T-helper 1 cell (primary cell): ENCODE measurements at regions not wholly inside any gene's neighbourhood (a gene's known extent, or its start where the extent isn't known, plus 50 kb on each side); places are given as distances from the start of the nearest gene placed in this dataset.
"Not testable (repeated sequence)": the region's sequence is repeated elsewhere in the genome, so short reads cannot be mapped to it uniquely, and the experiment has no call there.

Source experiments
- DNase-seq, 5 donors: peaks; one replicate each; pipeline ENCODE4 v3.0.0-alpha.2; 2012 to 2020

DNA sequence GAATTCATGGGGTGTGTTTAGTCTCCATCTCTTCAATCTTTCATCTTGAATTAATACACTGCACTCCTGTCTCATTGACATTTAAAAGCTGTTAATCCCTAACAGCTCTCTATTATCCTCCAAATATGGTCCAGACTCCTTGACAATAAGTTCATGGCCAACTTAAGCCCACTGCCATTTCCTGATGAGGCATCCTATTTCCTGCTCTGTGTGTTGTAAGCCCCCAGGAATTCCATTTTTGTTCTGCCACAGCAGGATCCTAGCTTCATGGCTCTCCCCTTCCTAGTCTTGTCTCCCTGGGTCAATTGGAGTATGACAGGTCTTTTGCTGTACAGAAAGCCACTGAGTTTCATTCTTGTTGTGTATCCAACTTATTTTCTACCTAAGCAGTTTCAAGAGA, 218.8 kb downstream of the OTUD1 start:
- DNase-seq = no peak

DNA sequence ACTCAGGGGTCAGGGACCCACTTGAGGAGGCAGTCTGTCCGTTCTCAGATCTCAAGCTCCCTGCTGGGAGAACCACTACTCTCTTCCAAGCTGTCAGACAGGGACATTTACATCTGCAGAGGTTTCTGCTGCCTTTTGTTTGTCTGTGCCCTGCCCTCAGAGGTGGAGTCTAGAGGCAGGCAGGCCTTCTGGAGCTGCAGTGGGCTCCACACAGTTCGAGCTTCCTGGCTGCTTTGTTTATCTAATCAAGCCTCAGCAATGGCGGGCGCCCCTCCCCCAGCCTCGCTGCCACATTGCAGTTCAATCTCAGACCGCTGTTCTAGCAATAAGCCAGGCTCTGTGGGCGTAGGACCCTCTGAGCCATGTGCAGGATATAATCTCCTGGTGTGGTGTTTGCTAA, 233.0 kb downstream of the OTUD1 start:
- not testable (repeated sequence) for DNase-seq

DNA sequence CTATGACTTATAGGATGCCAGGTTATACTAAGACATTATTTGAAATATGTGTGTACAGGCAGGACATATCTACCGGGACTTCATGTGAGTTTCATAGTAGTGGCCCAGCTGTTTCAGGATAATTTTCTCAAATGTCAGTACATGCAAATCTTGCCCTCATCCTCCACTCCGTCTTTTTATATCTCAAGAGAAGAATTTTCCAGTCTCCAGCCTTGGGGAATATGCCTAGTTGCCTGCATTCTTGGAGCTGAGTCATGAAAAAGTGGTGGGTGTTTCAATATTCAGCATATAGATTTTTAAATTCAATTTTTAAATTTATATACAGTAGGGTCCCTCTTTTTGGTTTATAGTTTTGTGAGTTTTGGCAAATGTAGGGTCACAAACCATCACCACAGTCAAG, 236.7 kb downstream of the OTUD1 start:
- DNase-seq = no peak

DNA sequence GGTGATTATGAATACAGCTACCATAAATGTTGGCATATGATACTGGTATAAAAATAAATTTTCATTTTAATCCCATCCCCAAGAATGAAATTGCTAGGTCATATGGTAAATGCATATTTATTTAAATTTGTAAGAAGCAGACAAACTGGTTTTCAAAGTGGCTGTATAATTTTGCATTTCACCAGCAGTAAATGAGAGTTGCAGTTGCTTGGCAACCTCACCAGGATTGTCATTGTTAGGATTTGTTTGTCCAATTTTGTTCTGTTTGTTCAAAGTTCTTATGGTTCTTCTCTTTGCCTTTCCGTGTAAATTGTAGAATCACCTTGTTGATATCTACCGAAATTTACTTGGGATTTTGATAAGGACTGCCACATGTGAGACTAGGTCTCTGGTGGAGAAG, 237.4 kb downstream of the OTUD1 start:
- DNase-seq = no peak

DNA sequence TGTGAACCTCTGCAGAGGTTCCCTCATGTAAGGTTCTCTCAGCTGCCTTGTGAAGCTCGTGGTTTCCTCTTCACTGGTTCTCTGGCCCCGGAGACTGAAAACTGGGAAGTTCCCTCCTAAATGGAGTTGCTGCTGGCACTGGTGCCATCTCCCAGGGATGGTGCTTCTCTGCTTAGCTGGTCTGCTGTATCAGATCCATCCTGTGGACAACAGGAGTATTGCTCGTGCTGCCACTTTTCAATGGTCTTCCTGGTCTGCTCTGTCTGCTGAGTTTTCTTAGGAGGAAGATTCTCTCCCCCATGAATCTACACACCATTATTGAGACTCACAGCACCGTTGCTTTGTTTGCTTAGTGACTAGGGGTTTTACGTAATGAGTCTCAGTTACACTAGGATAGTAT, 247.8 kb downstream of the OTUD1 start:
- no peak for DNase-seq

DNA sequence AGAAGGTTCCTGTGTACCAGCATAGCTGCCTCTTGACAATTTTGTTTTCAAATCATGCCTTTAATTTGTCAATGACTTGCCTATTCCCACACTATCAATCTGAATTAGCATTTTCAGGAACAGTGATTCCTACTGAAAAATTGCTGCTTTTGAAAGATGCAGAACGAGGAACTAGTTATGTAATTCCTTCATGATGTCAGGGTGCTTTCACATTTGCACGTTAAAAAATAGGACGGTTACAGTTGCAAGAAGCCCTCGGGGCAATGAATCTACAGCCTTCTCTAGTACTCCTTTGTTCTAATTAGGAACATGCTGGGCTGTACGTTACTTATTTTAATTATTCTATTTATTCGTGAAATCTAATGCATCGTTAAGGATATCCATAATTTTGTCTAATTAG, 253.9 kb downstream of the OTUD1 start:
- no peak for DNase-seq

DNA sequence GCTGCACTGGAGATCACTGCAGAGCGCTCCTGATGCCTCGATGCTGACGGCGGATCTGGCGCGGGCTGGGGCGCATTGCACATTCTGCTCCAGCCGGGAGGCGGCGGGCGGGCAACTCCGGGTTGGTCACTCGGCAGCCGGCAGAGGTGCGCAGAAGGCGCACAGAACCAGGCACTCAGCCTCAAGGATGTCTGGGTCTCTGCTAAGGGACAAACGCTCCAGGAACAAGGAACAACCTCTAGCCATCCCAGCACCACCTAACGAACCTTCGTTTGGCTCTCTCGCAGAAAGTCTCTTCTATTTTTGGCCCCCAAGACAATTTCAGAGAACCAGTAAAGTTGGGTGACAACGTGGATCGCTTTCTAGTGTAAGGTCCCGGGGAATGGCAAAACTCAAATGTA, 254.6 kb downstream of the OTUD1 start:
- DNase-seq = no peak

DNA sequence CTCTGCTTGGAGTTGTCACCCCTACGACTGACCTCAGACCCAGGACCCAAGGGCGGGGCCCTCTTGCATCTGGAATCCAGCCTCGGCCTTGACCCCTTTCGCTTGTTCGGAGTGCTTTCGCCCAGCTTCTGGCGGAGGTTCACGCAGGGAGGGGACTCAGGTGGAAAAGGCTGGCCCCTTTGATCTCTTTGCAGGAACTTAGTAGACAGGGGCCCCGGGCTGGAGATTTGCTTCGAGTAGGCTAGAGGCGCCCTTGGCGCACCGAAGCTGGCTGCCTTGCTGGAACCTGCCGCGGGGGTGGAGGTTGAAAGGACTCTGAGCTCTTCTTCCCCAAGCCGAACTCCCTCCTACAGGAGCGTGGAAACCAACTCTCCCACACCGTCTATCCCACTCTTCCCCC, 255.1 kb downstream of the OTUD1 start:
- no peak for DNase-seq

DNA sequence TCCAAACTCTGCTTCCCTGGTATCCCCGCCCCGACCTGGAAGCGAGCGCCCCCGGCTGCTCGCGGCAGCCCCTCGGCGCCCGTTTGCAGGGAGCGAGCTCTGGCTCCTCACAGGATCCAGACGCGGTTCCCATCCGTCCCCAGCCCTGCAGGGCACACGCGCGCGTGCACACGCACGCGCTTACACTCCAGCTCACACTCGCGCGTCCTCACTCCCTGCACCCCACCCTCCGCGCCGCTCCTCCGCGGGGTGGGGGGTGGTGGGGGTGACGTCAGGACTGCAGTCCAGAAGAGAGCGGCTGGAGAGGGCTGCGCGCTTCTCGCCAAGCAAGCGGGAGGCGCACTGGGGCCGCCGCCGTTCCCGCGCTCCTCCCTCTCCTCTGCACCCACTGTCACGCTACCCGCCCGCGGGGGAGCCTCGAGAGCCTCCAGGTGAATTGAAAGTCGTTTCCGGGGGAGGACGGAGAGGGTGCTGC, 255.6 kb downstream of the OTUD1 start:
- DNase-seq = no peak

DNA sequence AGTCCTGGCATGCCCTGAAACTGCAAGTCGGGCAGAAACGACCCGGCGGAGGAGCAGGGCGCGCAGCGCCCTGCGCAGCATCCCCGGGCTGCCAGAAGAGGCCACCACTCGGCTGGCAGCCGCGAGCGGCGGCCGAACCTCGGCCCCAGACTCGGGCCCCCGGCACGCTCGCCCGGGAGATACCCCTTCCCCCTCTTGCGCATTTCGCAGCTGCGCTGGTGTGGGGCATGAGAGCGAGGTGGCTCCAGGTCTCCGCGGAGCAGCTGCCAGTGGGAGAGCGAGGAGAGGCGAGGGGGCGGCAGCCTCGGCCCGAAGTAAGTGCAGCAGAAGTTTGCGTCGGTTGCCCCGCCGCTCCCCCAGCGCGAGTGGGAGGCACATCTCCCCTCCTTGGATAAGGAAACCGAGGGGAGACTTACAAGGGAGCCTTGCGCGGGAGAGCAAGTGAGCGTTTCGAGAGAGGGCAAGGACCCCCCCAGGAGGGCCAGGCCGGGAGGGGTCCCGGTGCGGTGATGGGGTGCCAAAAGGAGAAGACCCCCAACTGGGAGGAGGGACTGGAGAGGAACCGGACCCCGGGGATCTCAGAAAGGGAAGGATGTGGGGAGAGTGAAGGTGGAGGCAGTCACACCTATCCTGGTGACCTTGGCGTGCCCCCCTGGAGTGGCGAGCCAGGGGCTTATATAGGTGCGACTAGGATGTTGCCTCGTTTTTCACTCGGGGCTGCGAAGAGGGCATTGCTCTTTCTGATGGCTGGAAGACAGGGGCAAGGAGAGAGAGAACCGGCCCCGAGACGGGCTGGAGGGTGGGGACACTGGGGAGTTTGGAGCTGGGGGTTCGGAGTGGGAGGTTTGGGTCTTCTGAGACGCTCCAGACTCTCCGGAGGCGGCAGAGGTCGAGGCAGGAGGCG, 256.3 kb downstream of the OTUD1 start:
- DNase-seq = no peak

DNA sequence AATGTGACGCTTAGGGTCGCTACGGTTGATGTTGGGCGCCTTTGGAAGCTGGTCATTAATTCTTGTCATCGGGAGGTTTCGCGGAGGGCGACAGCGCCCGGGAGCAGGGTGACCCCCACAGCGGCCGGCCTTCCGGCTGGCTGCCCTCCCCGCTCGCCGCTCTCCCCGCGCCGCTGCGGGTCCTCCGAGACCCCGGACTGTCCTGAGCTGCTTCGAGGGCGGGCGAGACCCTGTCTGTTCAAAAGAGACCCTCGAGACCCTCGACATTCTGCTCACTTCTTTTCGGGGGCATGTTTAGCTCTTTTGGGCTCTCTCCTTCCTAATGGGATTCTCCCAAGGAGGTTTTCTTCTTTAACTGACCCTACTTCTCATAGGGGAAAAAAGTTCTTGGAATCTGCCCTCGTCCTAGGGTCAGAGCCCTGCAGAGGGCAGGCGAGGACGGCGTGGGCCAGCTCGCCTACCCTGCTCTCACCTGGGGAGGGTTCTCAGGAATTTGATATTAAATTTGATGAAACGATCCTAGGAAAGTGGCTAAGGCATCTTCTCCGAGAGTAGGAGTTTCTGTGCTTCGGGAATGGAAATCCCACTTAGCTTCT, 257.0 kb downstream of the OTUD1 start:
- DNase-seq = no peak

DNA sequence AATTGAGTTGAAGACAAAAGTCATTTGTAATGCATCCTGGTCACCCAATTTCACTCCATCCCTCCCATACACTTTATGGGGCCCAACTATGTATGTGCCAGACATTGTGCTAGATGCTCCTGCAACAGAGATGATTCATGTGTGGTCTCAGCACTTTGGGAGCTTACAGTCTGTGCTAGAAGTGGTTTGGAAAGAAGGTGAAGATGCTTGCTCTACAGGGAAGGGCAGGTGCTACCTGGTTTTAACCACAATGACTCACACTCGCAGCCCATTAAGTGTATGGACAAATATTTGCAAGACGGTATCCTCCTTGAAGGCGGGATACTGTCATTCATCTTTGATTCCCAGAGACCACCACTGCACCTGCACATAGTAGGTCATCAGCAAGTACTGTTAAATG, 257.6 kb downstream of the OTUD1 start:
- DNase-seq = no peak

DNA sequence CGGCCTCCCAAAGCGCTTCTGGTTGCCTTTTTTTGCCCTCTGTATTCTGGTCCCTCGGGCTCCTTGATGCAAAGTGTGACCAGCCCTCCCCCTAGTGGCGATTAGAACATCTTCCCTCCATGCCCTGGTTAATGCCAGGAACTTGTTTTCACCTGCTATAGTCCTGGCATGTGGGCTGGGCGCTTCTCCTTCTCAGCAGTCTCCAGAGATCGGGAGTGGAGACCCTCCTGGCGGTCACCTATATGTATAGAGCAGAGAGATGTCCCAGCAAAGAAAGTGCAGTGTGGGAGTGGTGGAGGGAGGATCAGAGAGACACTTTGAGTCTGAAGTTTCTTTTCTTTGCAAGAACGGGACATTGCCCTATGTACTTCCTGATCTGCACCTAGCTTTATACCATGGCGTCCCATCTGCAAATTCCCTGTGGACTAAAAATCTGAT, 264.1 kb downstream of the OTUD1 start:
- DNase-seq = peak in 3 of 5 donors; percentile 21 to 55 (median 48)

DNA sequence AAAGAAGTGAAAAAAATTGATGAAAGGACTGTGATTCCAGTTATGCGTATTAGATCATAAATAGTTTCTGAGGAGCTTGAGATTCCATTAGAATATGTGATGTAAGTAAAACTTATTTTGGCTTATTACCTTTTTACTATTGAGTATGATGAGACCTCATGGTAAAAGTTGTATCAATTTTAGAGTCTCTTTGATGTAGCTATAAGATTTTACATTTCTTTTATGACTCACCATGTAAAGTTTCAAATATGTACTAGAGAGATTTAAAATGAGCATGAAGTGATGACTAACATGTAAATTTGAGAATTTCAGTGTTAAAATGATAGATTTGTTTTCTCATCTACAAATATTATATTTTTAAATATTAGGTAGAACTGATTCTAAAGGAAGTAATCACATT, 276.5 kb downstream of the OTUD1 start:
- no peak for DNase-seq

DNA sequence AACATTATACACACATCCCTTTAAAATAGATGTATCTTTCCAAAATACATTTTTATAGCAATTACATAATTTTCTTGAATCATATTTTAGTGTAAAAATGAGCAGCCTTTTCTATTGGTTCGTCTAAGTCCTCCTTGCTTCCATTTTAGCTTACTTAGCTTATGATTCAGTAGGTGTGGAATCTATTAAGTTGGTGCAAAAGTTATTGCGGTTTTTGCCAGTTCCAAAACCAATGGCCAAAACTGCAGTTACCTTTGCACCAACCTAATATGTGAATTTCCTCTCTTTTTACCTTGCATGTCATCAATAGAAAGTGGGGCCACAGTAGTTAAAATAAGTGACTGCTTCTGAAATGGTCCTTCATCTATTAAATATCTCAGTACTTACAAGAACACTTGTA, 279.0 kb downstream of the OTUD1 start:
- DNase-seq = no peak

DNA sequence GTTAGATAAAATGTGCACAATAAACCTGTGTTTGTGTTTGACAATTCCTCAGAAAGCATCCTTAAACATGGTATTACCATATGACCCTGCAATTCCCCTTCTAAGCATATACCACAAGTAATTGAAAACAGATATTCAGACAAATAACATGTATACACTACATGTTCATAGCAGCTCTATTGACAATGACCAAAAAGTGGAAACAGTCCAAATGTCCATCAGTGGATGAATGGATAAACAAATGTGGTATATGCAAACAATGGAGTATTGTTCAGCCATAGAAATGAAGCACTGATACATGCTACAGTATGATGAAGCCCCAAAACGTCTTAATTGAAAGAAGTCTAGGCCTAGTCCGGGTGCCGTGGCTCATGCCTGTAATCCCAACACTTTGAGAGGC, 280.1 kb downstream of the OTUD1 start:
- DNase-seq = no peak

DNA sequence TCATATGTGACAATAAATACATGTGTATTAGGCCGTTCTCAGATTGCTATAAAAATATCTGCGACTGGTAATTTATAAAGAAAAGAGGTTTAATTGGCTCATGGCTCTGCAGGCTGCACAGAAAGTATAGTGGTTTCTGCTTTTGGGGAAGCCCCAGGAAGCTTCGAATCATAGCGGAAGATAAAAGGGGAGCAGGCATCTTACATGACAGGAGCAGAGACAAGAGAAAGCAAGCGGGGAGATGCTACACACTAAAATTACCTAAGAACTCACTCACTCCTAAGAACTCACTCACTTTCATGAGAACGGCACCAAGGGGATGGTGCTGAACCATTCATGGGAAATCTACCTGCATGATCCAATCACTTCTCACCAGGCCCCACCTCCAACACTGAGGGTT, 284.9 kb downstream of the OTUD1 start:
- no peak for DNase-seq

DNA sequence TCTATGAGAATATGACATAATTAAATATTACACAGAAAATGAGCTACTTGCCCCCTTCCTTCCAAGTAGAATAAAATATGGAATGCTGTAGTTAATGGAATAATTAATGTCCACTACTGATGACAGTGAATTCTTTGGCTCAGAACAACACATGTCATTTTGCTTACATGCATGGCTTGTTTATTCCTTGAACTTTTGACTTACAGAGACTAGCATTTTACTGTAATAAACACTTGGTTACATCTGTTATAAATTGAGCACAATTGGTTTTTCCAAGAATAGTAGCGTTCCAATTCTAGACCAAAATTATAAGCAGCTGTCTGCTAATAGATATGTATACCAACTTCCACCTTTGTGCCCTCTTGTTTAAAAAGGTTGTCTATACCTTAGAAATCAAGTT, 286.7 kb downstream of the OTUD1 start:
- no peak for DNase-seq

DNA sequence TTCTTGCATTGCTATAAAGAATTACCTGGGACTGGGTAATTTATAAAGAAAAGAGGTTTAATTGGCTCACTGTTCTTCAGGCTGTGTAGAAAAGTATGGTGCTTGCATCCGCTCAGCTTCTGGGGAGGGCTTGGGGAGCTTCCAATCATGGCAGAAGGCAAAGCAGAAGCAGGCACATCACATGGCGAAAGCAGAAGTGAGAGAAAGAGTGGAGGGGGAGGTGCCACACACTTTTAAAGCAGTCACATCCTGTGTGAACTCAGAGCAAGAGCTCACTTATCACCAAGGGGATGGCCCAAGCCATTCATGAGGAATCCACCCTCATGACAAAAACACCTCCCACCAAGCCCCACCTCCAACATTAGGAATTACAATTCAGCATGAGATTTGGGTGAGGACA, 303.5 kb downstream of the OTUD1 start:
- DNase-seq = no peak

DNA sequence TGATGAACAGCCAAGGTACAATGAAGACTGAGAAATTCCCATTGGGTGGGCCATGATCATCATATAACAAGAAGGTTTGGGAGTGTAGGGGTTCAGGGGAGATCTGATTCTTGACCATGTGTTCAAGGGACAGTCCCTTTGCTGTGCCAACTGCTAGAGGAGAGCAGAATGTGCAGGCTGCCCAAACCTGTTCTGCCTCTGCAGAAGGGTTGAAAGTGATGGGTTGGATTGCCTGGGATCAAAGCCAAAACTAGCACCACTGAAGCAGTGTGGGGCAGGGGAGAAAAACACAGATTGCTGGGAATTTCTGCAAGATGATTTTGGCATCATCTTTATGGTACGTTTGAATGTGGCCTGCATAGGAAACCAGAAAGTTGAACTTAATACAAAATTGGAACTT, 303.9 kb downstream of the OTUD1 start:
- no peak for DNase-seq

DNA sequence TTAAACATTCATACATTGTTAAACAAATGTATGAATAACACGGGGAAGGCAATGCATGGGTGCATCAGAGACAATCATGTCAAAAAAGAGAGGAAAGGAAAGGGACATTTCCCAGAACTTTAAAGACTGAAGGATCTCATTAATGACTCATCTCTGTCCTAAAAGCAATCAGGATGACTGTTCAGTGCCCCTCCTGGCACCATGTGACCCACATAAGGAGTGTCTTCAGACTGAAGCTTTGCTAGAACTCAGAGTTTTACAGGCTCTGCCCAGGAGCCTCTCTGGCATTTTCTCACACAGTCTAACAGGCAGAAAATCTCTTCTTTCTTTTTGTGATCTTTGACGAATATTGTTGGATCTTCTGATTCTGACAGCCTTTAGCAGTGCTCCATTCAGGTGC, 315.3 kb downstream of the OTUD1 start:
- no peak for DNase-seq

DNA sequence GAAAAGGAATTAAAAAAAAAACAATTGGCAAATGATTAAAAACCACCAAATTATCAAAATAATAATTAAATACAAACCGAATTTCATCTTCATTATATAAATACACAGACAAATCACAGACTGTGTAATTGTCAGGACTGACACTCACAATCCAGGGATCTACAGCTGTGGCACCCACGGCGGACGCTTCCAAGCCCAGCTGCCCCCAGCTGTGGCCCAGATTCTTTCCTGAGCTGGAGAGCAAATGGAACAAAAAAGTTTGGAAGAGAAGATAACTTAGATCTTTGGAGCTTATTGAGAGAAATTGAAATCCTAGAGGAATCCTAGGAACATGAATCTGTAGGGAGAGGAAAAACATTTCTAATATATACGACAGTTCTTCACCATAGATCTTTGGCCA, 316.1 kb downstream of the OTUD1 start:
- no peak for DNase-seq

DNA sequence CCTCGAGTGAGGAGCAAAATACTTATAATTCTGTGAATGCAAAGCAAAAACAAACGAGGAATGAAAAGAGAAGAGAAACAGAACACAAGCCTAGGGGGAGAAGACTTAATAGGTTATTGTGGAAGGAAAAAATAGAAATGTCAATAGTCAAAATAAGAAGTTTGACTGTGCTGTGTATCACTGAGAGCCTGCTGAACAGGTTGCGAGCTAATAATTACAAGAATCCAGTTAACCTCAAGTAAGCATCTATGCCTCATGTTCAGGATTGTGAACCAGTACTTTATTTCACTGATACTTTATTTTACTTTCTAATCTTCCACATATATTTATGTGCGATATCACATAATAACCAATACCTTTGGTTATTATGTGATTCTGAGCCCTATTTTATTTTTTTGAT, 316.7 kb downstream of the OTUD1 start:
- DNase-seq = no peak

DNA sequence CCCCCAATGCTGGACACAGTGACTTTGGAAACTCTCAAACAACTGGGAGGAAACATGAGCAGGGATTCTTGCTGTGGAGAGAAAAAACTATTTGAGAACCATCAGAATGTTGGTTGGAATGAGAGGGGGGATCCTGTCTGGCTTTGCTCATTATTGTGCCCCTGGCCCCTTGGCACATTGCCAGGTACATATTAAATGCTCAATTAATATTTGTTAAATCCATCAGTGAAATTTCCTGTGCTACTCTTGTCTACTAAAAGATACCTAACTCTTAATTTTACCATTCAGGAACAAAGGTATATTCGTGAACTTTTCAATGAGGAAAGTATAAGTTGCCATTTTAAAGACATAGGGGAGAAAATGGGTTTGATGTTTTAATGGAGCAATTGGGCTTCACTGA, 329.4 kb downstream of the OTUD1 start:
- no peak for DNase-seq

DNA sequence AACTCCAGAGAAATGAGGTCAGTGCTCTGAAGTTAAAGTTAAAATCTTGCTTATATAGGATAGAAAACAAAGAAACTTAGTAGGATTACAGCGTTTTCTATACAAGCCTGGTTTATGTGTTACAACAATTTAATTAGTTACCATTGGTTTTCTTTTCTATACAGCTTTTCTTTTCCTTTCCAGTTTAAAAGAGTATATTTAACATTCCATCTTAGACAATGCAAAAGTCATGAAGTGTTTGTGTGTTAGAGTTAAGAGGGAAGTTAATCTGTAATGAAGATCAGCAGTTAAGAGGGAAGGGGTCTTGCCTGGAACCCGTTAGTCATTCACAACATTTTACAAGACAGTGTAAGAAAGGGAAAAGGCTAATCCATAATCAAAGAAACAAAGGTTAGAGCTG, 338.3 kb downstream of the OTUD1 start:
- no peak for DNase-seq
